GM19468 (cell line): ENCODE measurements at regions not wholly inside any gene's neighbourhood (a gene's known extent, or its start where the extent isn't known, plus 50 kb on each side); places are given as distances from the start of the nearest gene placed in this dataset.

Experiments used
- ATAC-seq: cut with Tn5 transposase; IDR thresholded peaks from one replicate; pipeline ENCODE4 v1.9.1; 2021; ENCODE audit warnings: mild to moderate bottlenecking, moderate library complexity, moderate number of reproducible peaks; ENCODE audit not compliant: unreplicated experiment; ENCODE audit errors: extremely low read depth

DNA sequence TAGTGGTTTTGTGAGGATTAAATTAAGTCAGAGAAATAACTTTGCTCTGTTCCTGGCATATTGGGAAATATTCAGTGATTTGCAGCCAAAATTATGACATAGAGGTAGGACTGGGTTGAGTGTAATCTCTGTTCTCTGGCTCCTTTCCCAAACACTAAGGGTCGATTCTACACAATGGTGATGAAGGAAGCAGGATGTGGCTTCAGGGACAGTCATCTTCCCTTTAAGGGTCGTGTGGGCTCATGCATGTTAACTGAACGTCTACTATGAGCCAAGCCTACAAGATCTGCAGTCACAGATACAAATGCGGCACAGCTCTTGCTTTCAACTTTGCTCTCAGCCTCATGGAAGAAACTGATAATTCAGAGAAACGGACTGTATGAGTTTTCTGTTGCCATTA lies 381.6 kb downstream of the VRK1 start:
- no peak for ATAC-seq

DNA sequence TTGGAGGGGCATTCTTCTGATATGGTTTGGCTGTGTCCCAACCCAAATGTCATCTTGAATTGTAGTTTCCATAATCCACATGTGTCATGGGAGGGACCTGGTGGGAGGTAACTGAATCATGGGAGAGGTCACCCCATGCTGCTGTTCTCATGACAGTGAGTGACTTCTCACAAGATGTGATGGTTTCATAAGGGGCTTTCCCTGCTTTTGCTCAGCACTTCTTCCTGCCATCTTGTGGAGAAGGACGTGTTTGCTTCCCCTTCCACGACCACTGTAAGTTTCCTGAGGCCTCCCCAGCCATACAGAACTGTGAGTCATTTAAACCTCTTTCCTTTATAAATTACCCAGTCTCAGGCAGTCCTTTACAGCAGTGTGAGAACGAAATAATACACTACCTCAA lies 382.4 kb downstream of the VRK1 start:
- ATAC-seq = no peak

- ATAC-seq = no peak
These were observed 383.4 kb downstream of the VRK1 start for GRCh38 chr14:97180304-97181200.

- ATAC-seq = no peak
These were observed 388.0 kb downstream of the VRK1 start for GRCh38 chr14:97185186-97185585.

DNA sequence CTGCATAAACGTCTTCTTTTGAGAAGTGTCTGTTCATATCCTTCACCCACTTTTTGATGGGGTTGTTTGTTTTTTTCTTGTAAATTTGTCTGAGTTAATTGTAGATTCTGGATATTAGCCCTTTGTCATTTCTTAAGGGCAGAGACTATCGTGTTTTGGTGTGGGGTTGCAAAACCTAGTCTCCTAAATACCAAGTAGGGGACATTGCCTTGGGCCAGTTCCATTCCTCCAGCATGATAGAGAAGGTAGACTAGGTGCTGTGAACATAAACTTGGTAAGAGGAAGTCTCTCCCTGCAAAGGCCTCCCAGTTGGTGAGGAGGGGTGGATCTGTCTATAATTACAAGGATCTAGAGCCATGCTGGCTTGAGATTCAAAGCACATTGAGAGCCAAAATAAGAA lies 390.7 kb downstream of the VRK1 start:
- no peak for ATAC-seq

DNA sequence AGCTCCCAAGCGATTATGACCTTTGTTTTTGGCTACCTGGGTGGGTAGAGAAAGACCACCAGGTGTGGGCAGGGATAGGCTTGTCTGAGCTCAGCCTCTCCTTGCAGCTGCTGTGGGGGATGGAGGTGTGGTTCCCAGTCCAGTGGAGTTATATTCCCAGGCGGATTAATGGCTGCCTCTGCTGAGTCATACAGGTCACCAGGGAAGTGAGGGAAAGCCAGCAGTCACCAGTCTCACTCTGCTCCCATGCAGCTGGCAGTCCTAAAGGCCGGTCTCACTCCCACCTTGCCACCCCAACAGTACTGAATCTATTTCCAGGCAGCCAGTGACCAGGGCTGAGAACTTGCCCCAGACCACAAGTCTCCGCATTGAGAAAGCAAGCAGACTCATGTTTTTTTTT lies 399.2 kb downstream of the VRK1 start:
- ATAC-seq = no peak

DNA sequence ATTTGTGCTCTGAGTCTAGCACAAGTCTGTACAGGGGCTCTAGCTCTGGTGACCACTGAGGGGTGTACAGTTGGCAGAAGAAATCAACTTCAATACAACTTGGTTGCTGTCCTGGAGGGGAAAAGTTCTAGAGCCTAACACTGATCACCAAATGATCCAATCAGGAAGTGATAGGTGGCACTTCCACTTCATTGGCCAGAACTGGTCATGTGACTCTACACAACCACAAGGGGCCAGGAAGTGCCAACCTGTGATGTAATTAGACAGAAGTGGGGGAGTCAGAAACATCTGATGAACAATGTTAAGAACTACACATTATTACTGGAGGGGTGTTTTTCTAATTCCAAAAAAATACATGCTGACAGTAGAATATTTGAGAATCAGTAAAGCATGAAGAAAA lies 401.6 kb downstream of the VRK1 start:
- ATAC-seq = no peak

DNA sequence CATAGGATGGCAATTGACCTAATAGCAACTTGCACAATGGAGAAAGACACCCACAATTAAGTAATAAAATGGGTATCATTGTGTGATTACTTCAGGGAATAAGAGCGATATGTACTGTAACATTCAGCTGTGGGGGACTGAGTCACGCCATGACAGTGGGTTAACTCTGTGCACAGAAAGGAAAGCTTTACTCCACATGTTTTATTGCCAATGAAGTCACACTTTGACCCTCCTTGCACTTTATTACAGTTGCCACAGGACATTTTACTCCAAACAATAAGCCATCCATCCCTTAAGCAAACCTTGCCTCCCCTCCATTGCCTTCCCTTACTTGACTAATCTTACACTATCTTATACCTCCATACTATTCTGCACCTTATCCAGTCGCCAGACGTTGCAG lies 403.1 kb downstream of the VRK1 start:
- ATAC-seq = no peak

DNA sequence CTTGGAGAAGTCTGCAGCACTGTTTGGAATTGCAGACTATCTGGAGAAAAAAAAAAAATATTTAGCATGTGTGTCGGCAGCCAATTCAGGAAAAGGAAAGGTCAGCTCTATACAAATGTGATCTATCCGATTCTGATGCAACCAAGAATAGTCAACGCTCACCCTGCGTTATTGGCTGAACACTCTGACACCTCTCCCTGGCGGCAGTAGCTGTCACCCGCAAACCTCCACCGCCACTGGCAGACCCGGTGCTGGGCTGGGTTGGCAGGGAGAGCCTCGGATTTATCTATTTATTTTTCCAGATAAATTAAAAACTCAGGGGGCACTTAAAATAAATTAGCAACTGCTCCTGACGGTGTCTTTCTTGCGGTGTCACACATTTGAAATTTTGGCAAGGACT lies 409.7 kb downstream of the VRK1 start:
- ATAC-seq = no peak

- no peak for ATAC-seq
These were observed 413.0 kb downstream of the VRK1 start for GRCh38 chr14:97210202-97210601.

GRCh38 chr14:97212399-97212798 lies 415.2 kb downstream of the VRK1 start:
- no peak for ATAC-seq

- ATAC-seq = no peak
These were observed 416.5 kb downstream of the VRK1 start for GRCh38 chr14:97213720-97214119.

- ATAC-seq = no peak
These were observed 418.2 kb downstream of the VRK1 start for GRCh38 chr14:97215263-97215969.

DNA sequence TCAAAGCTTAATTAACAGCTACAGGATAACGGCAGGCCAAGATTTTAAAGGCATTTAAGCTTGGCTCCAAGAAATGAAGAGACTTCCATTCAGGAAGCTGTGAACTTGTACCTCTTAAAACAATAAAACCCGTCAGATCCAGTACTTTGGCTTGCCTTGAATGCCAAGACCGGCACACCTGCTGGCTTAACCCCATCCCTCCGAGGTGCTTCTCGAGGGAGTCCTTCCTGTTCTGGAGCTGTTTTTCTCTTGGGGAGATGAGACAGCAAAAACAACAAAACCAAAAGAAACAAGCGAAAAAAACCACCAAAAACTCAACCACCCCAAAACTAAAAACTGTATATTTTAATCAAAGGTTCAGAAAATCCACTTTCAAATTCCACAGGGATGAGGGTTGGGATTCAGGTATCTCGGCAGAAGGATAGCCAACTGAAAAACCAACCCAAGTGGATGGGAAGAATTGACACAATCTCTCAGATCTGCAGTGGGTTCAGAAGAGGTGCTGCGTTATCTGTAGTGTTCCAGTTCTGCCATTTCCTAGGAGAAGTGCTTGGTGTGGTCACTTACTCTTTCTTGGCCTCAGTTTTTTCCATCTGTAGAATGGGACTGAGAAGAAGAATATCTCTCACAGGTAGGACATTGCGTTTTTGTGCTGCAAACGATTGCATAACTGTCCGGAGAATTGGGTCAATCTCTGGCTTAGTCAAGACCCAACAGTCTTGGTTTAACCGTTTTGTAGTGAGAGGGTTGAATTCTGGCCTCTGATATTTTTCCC lies 420.1 kb downstream of the VRK1 start:
- no peak for ATAC-seq

GRCh38 chr14:97218274-97218673 lies 421.1 kb downstream of the VRK1 start:
- ATAC-seq = no peak

DNA sequence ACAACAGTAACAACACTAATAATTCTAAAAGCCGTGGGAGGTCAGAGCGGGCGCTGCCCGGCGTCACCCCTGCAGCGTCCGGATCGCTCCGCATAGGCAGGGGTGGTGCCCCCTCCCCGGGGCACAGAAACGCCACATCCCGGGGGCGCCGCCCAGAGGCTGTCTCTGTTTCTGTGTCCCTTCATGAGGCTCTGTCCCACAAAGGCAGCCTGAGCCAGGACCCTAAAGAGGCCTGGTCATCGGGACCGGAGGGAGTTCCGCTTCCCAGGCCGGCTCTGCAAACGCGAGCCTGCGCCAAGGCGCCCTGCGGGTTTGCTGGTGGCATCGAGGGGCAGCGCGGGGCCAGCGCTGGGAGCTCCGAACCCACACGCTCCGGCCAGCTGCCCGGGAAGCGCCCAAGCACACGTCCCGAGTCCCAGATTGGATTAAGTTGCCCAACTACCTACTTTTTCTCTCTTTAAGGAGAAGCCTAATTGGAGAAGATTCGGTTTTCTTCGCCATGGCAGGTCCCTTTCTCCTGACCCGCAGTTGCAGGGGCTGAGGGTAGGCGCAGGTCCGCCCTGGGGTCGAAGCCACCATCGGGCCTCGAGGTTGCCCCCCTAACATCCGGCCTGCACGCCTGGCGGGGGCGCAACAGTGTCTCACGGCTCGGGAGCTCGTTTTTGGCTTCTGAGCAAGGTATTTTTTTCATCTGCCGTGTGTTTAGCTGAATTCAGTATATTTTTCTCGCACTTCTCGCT lies 421.7 kb downstream of the VRK1 start:
- no peak for ATAC-seq

DNA sequence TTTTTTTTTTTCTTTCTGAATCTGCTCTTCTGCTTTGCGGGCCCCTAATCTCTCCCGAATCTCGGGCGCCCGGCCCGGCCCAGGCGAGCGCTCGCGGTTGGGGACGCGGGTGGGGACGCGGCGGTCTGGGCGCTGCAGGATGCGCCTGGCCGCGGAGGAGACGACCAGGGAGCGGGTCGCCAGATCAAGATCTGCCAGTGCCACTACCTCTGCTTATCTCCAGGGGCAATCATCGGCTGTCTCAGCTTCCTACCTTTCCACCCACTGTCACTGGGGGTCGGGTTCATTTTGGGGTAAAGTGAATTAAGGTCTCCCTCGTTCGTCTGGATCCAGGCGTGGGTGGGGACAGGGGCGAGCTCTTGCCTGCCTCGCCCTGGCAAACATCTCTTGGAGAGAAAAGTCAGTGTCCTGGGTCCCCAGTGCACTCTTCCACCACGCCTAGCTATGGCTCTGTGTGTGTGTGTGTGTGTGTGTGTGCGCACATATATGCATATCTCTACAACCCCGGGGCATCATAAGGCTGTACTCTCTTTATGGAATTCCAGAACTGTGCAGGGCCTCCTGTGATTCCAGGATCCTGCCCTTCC lies 422.3 kb downstream of the VRK1 start:
- no peak for ATAC-seq

DNA sequence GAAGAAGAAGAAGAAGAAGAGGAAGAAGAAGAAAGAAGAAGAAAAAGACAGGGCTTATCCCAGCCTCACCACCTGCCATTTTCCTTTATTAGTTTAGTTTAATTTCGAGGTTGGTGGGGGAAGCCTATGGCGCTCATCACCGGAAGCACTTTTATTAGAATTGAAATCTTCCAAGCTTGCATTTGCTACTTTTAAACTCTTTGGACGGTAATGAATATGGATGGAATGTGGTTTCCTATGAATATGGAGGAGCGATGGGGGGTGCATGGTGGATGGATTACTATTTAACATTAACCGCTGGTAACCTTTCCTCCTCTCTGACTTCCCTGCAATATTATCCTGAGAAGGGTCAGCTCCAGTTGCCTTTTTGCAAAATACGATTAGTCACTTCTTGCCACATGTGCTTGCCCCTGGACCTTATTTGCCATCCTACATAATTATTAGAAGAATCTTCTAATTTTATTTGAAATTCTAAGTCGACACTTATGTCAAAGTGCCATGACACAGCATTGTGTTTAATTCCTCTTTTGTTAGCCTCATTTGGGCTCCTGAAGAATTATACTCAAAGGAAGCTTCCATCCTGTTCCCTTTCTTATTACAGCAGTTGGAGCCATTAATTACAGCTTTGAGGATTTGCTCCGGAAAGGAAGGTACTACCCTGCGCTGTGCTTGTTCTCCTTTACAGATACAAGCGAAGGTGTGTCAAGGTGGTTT lies 424.5 kb downstream of the VRK1 start:
- no peak for ATAC-seq

DNA sequence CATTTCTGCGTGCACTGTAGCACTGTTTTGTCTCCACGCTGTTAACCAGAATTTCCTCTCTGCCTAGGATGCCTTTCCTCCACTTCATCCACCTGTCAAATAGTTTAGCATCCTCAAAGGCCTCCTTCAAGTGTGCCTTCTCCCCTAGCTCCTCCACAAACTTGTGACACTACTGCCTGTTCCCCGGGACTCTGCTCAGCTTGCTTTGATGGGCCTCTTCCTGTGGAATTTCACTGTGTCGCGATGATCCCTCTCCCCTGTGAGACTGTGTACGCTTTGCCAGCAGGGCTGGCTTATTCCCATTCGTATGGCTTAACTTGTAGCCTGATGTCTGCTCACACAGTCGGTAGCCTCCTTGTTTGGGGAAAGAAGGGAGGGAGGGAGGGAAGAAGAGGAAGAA lies 426.8 kb downstream of the VRK1 start:
- no peak for ATAC-seq
